HG03460 (cell line): ENCODE measurements at regions not wholly inside any gene's neighbourhood (a gene's known extent, or its start where the extent isn't known, plus 50 kb on each side); places are given as distances from the start of the nearest gene placed in this dataset.
"Not testable (repeated sequence)": the region's sequence is repeated elsewhere in the genome, so short reads cannot be mapped to it uniquely, and the experiment has no call there.

Source experiments
- ATAC-seq: cut with Tn5 transposase; IDR thresholded peaks from one replicate; pipeline ENCODE4 v1.9.1; 2021; ENCODE audit not compliant: unreplicated experiment

- ATAC-seq = no peak
These were observed 123.8 kb upstream of the ID2 start for GRCh38 chr2:8558096-8558495.

GRCh38 chr2:8558956-8559355 is 122.9 kb upstream of the ID2 start:
- ATAC-seq = no peak

DNA sequence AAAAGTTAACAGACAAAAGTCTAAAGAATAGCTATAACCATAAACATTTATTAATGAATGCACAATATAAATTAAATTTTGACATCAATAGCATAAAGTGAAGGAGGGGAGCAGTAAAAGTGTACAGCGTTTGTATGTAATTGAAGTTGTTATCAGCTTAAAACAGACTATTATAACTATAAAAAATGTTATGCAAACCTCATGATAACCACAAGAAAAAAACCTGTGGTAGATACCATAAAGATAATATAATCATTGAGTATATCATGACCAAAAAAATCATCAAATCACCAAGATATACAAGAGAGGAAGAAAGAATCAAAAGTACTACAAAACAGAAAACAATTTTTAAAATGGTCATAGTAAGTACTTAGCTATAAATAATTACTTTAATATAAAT is 122.1 kb upstream of the ID2 start:
- ATAC-seq = no peak

DNA sequence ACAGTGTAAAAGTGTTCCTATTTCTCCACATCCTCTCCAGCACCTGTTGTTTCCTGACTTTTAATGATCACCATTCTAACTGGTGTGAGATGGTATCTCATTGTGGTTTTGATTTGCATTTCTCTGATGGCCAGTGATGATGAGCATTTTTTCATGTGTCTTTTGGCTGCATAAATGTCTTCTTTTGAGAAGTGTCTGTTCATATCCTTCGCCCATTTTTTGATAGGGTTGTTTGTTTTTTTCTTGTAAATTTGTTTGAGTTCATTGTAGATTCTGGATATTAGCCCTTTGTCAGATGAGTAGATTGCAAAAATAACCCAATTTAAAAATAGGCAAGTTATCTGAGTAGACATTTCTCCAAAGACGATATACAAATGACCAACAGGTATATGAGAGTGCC is 120.2 kb upstream of the ID2 start:
- ATAC-seq = not testable (repeated sequence)

DNA sequence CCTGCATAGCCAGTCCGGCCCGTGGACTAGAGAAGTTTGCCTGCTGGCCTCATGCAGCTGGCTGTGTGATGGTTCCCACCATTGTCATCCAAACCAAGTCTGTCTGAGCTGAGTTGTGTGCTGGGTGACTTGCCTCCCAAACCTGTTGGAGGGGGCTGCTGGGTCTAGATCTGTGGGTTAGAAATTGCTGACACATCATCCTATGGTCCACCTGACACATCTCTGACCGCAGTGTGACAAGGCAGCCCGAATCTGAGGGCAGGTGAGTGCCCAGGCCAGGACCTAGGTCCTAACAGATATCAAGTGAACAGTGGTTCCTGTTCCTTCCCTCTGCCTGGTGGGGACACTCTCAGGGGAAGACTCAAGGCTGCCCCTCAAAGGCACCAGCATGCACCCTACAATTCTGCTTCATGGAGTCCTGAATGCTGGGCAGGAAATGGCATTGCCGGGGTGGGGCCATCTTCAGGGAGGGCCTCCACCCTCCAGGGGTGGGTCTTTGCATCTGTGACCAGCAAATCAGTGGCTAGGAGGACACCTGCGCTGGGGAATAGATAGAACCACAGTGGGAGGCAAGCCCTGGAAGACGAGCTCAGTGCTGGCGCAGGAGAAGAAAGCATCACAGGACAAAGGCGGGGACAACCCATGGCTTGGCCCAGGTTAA is 117.9 kb upstream of the ID2 start:
- ATAC-seq = no peak

DNA sequence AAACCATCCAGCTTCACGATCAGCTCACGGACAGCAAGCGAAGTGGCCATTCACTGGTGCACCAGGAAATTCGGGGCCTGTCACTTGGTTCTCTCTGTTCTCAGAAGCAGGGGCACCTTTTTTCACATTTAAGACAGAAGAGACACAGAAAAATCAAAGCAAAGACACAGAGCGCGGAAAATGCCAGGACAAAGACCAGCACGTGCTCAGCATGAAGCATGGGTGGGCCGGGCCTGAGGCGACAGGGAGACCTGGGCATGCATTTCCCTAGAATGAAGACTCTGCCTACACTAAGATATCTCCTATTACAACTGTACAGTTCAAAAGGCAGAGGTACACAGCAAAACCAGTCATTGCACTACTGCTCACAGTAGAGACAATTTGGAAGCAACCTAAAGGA is 117.4 kb upstream of the ID2 start:
- no peak for ATAC-seq

- ATAC-seq = no peak
These were observed 116.3 kb upstream of the ID2 start for GRCh38 chr2:8565399-8566154.

DNA sequence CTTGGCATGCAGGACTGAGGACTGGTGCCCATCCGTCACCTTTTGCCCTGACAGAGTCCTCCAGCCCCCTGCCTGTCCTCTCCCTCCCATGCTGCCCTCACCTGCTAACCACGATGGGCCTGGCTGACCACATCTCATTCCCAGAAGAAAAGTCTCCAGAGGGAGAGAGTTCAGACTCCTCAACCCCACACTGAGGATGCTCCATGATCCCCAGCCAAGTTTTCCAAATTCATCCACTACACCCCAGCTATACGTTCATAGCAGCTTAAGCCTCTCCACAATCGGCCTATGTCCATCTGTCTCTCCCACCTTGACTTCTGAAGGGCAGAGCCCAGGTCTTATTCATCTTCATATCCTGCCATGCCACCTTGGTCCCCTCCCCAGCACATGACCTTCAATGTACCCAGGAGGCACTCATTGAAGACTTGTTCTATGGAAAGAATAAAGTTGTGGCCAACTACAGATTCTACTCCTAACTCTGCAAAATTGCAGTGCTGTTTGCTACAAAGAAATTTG is 115.6 kb upstream of the ID2 start:
- no peak for ATAC-seq

GRCh38 chr2:8566774-8567468 is 114.9 kb upstream of the ID2 start:
- ATAC-seq = no peak

GRCh38 chr2:8567469-8568260 is 114.2 kb upstream of the ID2 start:
- ATAC-seq = no peak

DNA sequence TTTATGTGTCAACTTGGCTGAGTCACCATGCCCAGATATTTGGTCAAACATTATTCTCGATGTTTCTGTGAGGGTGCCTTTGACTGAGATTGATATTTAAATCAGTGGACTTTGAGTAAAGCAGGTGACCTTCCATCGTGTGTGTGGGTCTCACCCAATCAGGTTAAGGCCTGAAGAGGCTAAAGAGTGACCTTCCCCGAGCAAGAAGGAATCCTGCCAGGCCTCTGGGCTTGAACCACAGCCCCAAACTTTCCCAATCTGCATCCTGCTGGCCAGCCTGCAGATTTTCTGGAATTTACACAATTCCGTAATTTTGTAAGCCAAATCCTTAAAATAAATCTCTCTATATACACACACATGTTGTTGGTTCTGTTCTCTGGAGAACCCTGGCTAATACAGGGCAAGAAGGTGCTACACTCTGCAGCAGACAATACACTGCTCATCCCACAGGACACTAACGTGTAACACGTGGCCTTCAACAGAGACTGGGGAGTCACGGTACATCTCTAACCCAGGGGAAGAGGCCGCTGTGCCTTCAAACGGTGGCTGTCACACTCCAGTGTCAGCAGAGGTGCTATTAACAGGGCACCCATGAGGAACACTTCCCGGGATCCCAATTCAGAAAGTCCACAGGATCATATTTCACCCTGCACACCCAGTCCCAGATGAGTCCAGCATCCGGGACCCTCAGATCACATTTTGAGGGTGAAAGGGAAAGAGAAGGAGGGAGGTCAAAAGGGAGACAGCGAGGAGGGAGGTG is 113.1 kb upstream of the ID2 start:
- no peak for ATAC-seq

GRCh38 chr2:8569332-8569930 is 112.4 kb upstream of the ID2 start:
- ATAC-seq = no peak

GRCh38 chr2:8570637-8571036 is 111.2 kb upstream of the ID2 start:
- ATAC-seq = no peak

- no peak for ATAC-seq
These were observed 110.5 kb upstream of the ID2 start for GRCh38 chr2:8571301-8571791.

DNA sequence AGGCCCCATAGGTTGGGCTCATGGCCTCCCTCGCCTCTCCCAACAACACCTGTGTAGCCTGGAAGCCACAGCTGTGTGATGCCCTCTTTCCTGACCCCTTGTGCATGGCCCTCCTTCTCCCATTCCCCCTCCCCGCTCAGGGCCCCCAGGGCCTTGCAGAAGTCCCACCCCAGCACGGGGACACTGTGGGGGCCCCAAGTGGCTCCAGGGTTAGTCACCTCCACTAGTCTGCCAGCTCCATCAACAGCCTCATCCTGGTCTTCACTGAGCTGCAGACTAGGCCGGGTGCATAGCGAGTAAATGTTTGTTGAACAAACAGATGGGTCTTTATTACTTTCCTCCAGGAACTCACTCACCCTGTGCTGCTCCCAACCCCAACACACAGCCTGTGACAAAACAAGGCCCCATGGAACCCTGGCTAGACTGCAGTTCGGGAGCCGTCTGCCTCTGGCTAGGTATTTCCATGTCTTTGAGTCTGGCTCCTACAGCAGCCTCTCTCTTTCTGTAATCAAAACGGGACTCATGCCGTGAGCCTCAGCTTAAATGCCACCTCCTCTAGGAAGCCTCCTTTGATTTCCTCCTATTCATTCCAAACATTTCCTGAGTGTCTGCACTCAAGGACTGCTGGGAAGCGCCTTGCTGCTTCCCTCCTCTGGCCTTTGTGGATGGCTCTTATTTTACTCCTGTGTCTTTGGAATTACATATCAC is 109.9 kb upstream of the ID2 start:
- no peak for ATAC-seq

GRCh38 chr2:8572712-8573233 is 109.1 kb upstream of the ID2 start:
- ATAC-seq = no peak

GRCh38 chr2:8573234-8573941 is 108.5 kb upstream of the ID2 start:
- ATAC-seq = no peak

- no peak for ATAC-seq
These were observed 108.0 kb upstream of the ID2 start for GRCh38 chr2:8573942-8574195.
